Activated T-cell treated with anti-CD3 and anti-CD28 coated beads, Interleukin-2, amount 50 U/mL, for 48 hours (primary cell): ENCODE measurements at regions not wholly inside any gene's neighbourhood (a gene's known extent, or its start where the extent isn't known, plus 50 kb on each side); places are given as distances from the start of the nearest gene placed in this dataset.
"Not testable (repeated sequence)": the region's sequence is repeated elsewhere in the genome, so short reads cannot be mapped to it uniquely, and the experiment has no call there.

Source experiments
- DNase-seq, 2 experiments: peaks; one replicate each; pipeline ENCODE4 v3.0.0-alpha.2; 2020

GRCh38 chr9:62877987-62878386 is 1688.2 kb downstream of the SPATA31A7 start:
- DNase-seq = not testable (repeated sequence)

GRCh38 chr9:62880453-62880852 is 1690.6 kb downstream of the SPATA31A7 start:
- DNase-seq = not testable (repeated sequence)

- not testable (repeated sequence) for DNase-seq
Measured at GRCh38 chr9:62880971-62881370, 1691.1 kb downstream of the SPATA31A7 start.

- not testable (repeated sequence) for DNase-seq
Measured at GRCh38 chr9:62881811-62882210, 1692.0 kb downstream of the SPATA31A7 start.

GRCh38 chr9:62882717-62883116 is 1692.9 kb downstream of the SPATA31A7 start:
- not testable (repeated sequence) for DNase-seq

GRCh38 chr9:62896692-62897091 is 1706.9 kb downstream of the SPATA31A7 start:
- DNase-seq = not testable (repeated sequence)

GRCh38 chr9:62897411-62898225 is 1707.8 kb downstream of the SPATA31A7 start:
- DNase-seq = peak; percentile 62 to 70

- not testable (repeated sequence) for DNase-seq
Measured at GRCh38 chr9:62899666-62900065, 1709.8 kb downstream of the SPATA31A7 start.

GRCh38 chr9:62904061-62904460 is 1714.2 kb downstream of the SPATA31A7 start:
- not testable (repeated sequence) for DNase-seq

GRCh38 chr9:62905722-62906121 is 1715.9 kb downstream of the SPATA31A7 start:
- DNase-seq = not testable (repeated sequence)

- not testable (repeated sequence) for DNase-seq
Measured at GRCh38 chr9:62907866-62908265, 1718.0 kb downstream of the SPATA31A7 start.

- DNase-seq = not testable (repeated sequence)
Measured at GRCh38 chr9:62908271-62908670, 1718.4 kb downstream of the SPATA31A7 start.

- not testable (repeated sequence) for DNase-seq
Measured at GRCh38 chr9:62909447-62909846, 1719.6 kb downstream of the SPATA31A7 start.

GRCh38 chr9:62912278-62912677 is 1722.4 kb downstream of the SPATA31A7 start:
- DNase-seq = not testable (repeated sequence)

- DNase-seq = peak in 1 of 2 experiments; percentile 39
Measured at GRCh38 chr9:62915168-62915567, 1725.3 kb downstream of the SPATA31A7 start.

- DNase-seq = not testable (repeated sequence)
Measured at GRCh38 chr9:62915661-62916060, 1725.8 kb downstream of the SPATA31A7 start.

GRCh38 chr9:62918648-62919385 is 1729.0 kb downstream of the SPATA31A7 start:
- DNase-seq = not testable (repeated sequence)

- DNase-seq = not testable (repeated sequence)
Measured at GRCh38 chr9:62931484-62931883, 1741.6 kb downstream of the SPATA31A7 start.

- not testable (repeated sequence) for DNase-seq
Measured at GRCh38 chr9:62952840-62953239, 1763.0 kb downstream of the SPATA31A7 start.
